Neural progenitor cell (in vitro differentiated cells): ENCODE measurements at regions not wholly inside any gene's neighbourhood (a gene's known extent, or its start where the extent isn't known, plus 50 kb on each side); places are given as distances from the start of the nearest gene placed in this dataset.

ENCODE experiments used
- CTCF ChIP-seq: fragments of 200-600 bp; sonication (generic); IDR thresholded peaks from 2 replicates; pipeline ENCODE4 v1.5.1; 2017; ENCODE audit warnings: antibody characterized with exemption, mild to moderate bottlenecking
- EZH2 ChIP-seq: fragments of 200-600 bp; sonication (generic); IDR thresholded peaks from 2 replicates; pipeline ENCODE4 v1.6.1; 2017; ENCODE audit warnings: antibody characterized with exemption, mild to moderate bottlenecking, moderate library complexity
- EZH2phosphoT487 ChIP-seq: fragments of 200-600 bp; sonication (generic); IDR thresholded peaks from 2 replicates; pipeline ENCODE4 v1.6.1; 2017; ENCODE audit warnings: antibody characterized with exemption

- TF ChIP-seq CTCF (no peak), EZH2phosphoT487 (no peak), EZH2 (no peak)
These were observed 1366.3 kb upstream of the LRRTM1 start for GRCh38 chr2:81670885-81671284.
